Activated naive CD8-positive, alpha-beta T cell treated with anti-CD3 and anti-CD28 coated beads, Interleukin-2, amount 50 U/mL, for 16 hours (primary cell): ENCODE measurements at regions not wholly inside any gene's neighbourhood (a gene's known extent, or its start where the extent isn't known, plus 50 kb on each side); places are given as distances from the start of the nearest gene placed in this dataset.
"Not testable (repeated sequence)": the region's sequence is repeated elsewhere in the genome, so short reads cannot be mapped to it uniquely, and the experiment has no call there.

Experiments
- DNase-seq: peaks from one replicate; pipeline ENCODE4 v3.0.0-alpha.2; 2020; ENCODE audit warnings: low read depth, low spot score

- DNase-seq: no peak
Measured at GRCh38 chr3:177358091-177358976, 161.1 kb upstream of the TBL1XR1 start.

GRCh38 chr3:177358977-177359592 is 161.8 kb upstream of the TBL1XR1 start:
- no peak for DNase-seq

- DNase-seq: peak; percentile 83
Measured at GRCh38 chr3:177359593-177360357, 162.5 kb upstream of the TBL1XR1 start.

GRCh38 chr3:177361081-177361938 is 164.0 kb upstream of the TBL1XR1 start:
- DNase-seq: no peak

GRCh38 chr3:177362626-177363025 is 165.3 kb upstream of the TBL1XR1 start:
- no peak for DNase-seq

- DNase-seq: no peak
Measured at GRCh38 chr3:177364236-177364635, 167.0 kb upstream of the TBL1XR1 start.

GRCh38 chr3:177365294-177365693 is 168.0 kb upstream of the TBL1XR1 start:
- DNase-seq: not testable (repeated sequence)

- DNase-seq: no peak
Measured at GRCh38 chr3:177367788-177368187, 170.5 kb upstream of the TBL1XR1 start.

GRCh38 chr3:177370246-177370822 is 173.1 kb upstream of the TBL1XR1 start:
- DNase-seq: no peak

- DNase-seq: no peak
Measured at GRCh38 chr3:177371146-177371545, 173.9 kb upstream of the TBL1XR1 start.

GRCh38 chr3:177371888-177372287 is 174.6 kb upstream of the TBL1XR1 start:
- DNase-seq: no peak

GRCh38 chr3:177374323-177374722 is 177.0 kb upstream of the TBL1XR1 start:
- DNase-seq: no peak

GRCh38 chr3:177375316-177375715 is 178.0 kb upstream of the TBL1XR1 start:
- no peak for DNase-seq

- no peak for DNase-seq
Measured at GRCh38 chr3:177377166-177377565, 179.9 kb upstream of the TBL1XR1 start.

GRCh38 chr3:177378168-177378567 is 180.9 kb upstream of the TBL1XR1 start:
- DNase-seq: no peak

GRCh38 chr3:177379045-177379444 is 181.8 kb upstream of the TBL1XR1 start:
- DNase-seq: no peak

- no peak for DNase-seq
Measured at GRCh38 chr3:177381070-177381469, 183.8 kb upstream of the TBL1XR1 start.

- DNase-seq: no peak
Measured at GRCh38 chr3:177382944-177383343, 185.7 kb upstream of the TBL1XR1 start.

- DNase-seq: no peak
Measured at GRCh38 chr3:177385186-177385585, 187.9 kb upstream of the TBL1XR1 start.

- no peak for DNase-seq
Measured at GRCh38 chr3:177385831-177386301, 188.6 kb upstream of the TBL1XR1 start.

- no peak for DNase-seq
Measured at GRCh38 chr3:177388209-177388608, 190.9 kb upstream of the TBL1XR1 start.
